Colonic mucosa (tissue), 4 donors: ENCODE measurements at regions not wholly inside any gene's neighbourhood (a gene's known extent, or its start where the extent isn't known, plus 50 kb on each side); places are given as distances from the start of the nearest gene placed in this dataset.

Source experiments
- DNase-seq: peaks from one replicate; pipeline ENCODE4 v3.0.0-alpha.2; 2020
- H3K27ac ChIP-seq: fragments of 200-600 bp; one replicate; pipeline ENCODE4 v1.8.0; 2021
- H3K27me3 ChIP-seq: fragments of 200-600 bp; one replicate; pipeline ENCODE4 v1.8.0; 2021
- H3K36me3 ChIP-seq: fragments of 200-600 bp; one replicate; pipeline ENCODE4 v1.8.0; 2021
- H3K4me1 ChIP-seq: fragments of 200-600 bp; one replicate; pipeline ENCODE4 v1.8.0; 2021; ENCODE audit warnings: mild to moderate bottlenecking
- H3K4me3 ChIP-seq: fragments of 200-600 bp; one replicate; pipeline ENCODE4 v1.8.0; 2021
- H3K9ac ChIP-seq, 2 donors: one replicate each; pipeline ENCODE4 v1.7.0; 2013; ENCODE audit warnings: control low read depth in 2 of 2, low read depth in 2 of 2, low read length in 2 of 2
- H3K9me3 ChIP-seq: fragments of 200-600 bp; one replicate; pipeline ENCODE4 v1.8.0; 2021
- CTCF ChIP-seq: fragments of 200-600 bp; IDR thresholded peaks from one replicate; pipeline ENCODE4 v1.8.0; 2022; ENCODE audit warnings: antibody characterized with exemption, mild to moderate bottlenecking
- intact Hi-C: fragments of 100-400 bp; cut with DNase I; formaldehyde crosslinking; loops from one replicate; pipeline ENCODE4 v1.14.1; 2022
- donor health status: healthy.
- donor health status: DM: no; HTN: no; CAD: no.
- donor health status: DM: no; HTN: no; CAD: no.

GRCh38 chr4:157776930-157777528 is 395.8 kb downstream of the GASK1B start:
- intact Hi-C loops = no loop called here
- no peak for DNase-seq
- H3K36me3 ChIP-seq = no peaks in the 10 kb centered on the region
- H3K27me3 ChIP-seq = no peaks in the 10 kb centered on the region
- H3K27ac ChIP-seq = no peak overlapping the region
- no peak for TF ChIP-seq CTCF
- H3K9ac ChIP-seq = no peak overlapping the region
- no peaks in the 10 kb centered on the region for H3K9me3 ChIP-seq
- H3K4me1 ChIP-seq = no peaks in the 10 kb centered on the region
- H3K4me3 ChIP-seq = no peak overlapping the region

- Histone ChIP-seq H3K27ac (no peak overlapping the region), H3K4me1 (no peaks in the 10 kb centered on the region), H3K9ac (no peak overlapping the region), H3K4me3 (no peak overlapping the region), H3K9me3 (no peaks in the 10 kb centered on the region), H3K27me3 (no peaks in the 10 kb centered on the region), H3K36me3 (no peaks in the 10 kb centered on the region)
- DNase-seq = no peak
- no peak for TF ChIP-seq CTCF
- intact Hi-C loops = no loop called here
Measured at GRCh38 chr4:157775971-157776370, 396.9 kb downstream of the GASK1B start.

GRCh38 chr4:157772907-157773306 is 399.9 kb downstream of the GASK1B start:
- no peak for TF ChIP-seq CTCF
- Histone ChIP-seq H3K9me3 (no peaks in the 10 kb centered on the region), H3K4me1 (no peaks in the 10 kb centered on the region), H3K36me3 (no peaks in the 10 kb centered on the region), H3K27ac (no peak overlapping the region), H3K27me3 (no peaks in the 10 kb centered on the region), H3K9ac (no peak overlapping the region), H3K4me3 (no peak overlapping the region)
- intact Hi-C loops = no loop called here
- no peak for DNase-seq

- H3K36me3 ChIP-seq = no peaks in the 10 kb centered on the region
- no peaks in the 10 kb centered on the region for H3K4me1 ChIP-seq
- TF ChIP-seq CTCF = no peak
- intact Hi-C loops = no loop called here
- no peak for DNase-seq
- H3K4me3 ChIP-seq = no peak overlapping the region
- no peaks in the 10 kb centered on the region for H3K9me3 ChIP-seq
- no peak overlapping the region for H3K9ac ChIP-seq
- H3K27ac ChIP-seq = no peak overlapping the region
- no peaks in the 10 kb centered on the region for H3K27me3 ChIP-seq
Measured at GRCh38 chr4:157768419-157768818, 404.4 kb downstream of the GASK1B start.

DNA sequence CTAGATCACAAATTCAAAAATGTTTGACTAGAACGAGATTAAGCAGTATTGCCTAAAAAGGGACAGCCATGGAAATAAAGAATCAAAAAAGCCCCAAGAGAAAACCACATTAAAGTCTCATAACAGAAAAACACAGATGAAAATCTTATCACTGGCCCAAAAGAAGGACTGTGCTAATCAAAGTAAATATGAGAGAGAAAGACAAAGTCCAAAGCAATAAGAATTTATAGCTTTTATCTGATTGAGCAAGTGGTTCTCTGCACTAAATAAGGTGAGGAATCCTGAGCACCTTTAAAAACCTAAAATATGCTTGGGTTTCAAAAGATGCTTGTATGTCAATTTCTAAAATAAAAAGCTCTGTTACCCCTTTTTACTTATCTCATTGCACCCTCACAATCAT is 409.3 kb downstream of the GASK1B start:
- DNase-seq = no peak
- no peak overlapping the region for H3K9ac ChIP-seq
- no peak for TF ChIP-seq CTCF
- H3K27me3 ChIP-seq = no peaks in the 10 kb centered on the region
- no peaks in the 10 kb centered on the region for H3K36me3 ChIP-seq
- H3K9me3 ChIP-seq = no peaks in the 10 kb centered on the region
- intact Hi-C loops = no loop called here
- H3K4me3 ChIP-seq = no peak overlapping the region
- no peak overlapping the region for H3K27ac ChIP-seq
- no peaks in the 10 kb centered on the region for H3K4me1 ChIP-seq

DNA sequence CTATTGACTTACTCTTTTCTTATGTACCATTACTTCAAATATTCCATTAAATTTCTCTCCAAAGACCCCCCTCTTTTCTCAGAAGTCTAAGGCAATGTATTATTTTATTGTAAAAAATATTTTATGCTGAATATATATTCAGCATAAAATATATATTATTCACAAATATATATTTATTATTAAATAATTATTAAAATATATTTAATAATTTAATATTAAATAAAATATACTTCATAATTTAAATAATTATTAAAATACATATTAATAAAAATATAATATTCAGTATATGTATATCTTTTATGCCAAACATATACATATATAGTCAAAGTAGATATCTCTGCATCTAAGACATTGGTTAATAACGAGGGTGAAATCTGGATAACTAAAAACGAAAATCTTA is 418.4 kb downstream of the GASK1B start:
- DNase-seq = no peak
- H3K9me3 ChIP-seq = no peaks in the 10 kb centered on the region
- H3K27ac ChIP-seq = no peak overlapping the region
- H3K27me3 ChIP-seq = no peaks in the 10 kb centered on the region
- no peak for TF ChIP-seq CTCF
- H3K4me1 ChIP-seq = no peaks in the 10 kb centered on the region
- H3K4me3 ChIP-seq = no peak overlapping the region
- H3K36me3 ChIP-seq = no peaks in the 10 kb centered on the region
- no peak overlapping the region for H3K9ac ChIP-seq
- intact Hi-C loops = no loop called here
